Endothelial cell of umbilical vein (primary cell): ENCODE measurements at regions not wholly inside any gene's neighbourhood (a gene's known extent, or its start where the extent isn't known, plus 50 kb on each side); places are given as distances from the start of the nearest gene placed in this dataset.

Source experiments
- BruUV-seq: library from RNA; stranded (reverse); fragments of 400-500 nt; replicated peaks from 2 replicates; lab custom pipeline; 2021; lab: Mats Ljungman, UMichigan
- CTCF ChIA-PET: fragments of 300-600, 350-600 bp; sonication (Branson Sonifier 250); formaldehyde crosslinking; loops from one replicate; lab custom pipeline; 2021; ENCODE audit warnings: antibody characterized with exemption, inconsistent platforms; lab: Charles Lee
- POLR2A ChIA-PET: fragments of 300-600, 350-600 bp; sonication (Branson Sonifier 250); formaldehyde crosslinking; loops from one replicate; lab custom pipeline; 2021; ENCODE audit warnings: antibody characterized with exemption, inconsistent platforms; lab: Charles Lee
- DNase-seq: peaks from one replicate; pipeline ENCODE4 v3.0.0-alpha.2; 2011; ENCODE audit warnings: low read depth, low spot score
- FAIRE-seq: peaks from 2 replicates; lab custom pipeline; 2011; peaks lifted over from hg19 to GRCh38; lab: Jason Lieb, UNC
- H2AFZ ChIP-seq: 2 replicates; pipeline ENCODE4 v1.6.0; 2012; ENCODE audit warnings: low read depth, low read length, control low read depth, inconsistent platforms
- H3K27ac ChIP-seq: 2 replicates; pipeline ENCODE4 v1.5.1; 2011; ENCODE audit warnings: low read depth, mild to moderate bottlenecking, control low read depth, low read length, moderate library complexity; ENCODE audit not compliant: insufficient read depth
- H3K27me3 ChIP-seq, 2 experiments: 2 replicates each; pipeline versions ENCODE4 v1.6.0 to v1.6.1; 2011; ENCODE audit warnings: low read length in 2 of 2, mixed read lengths in 1 of 2; ENCODE audit not compliant: control insufficient read depth in 2 of 2, insufficient read depth in 2 of 2
- H3K36me3 ChIP-seq, 2 experiments: 2 replicates in 1 of 2; 3 replicates in 1 of 2; pipeline ENCODE4 v1.5.1; 2011; ENCODE audit warnings: low read length in 2 of 2, mild to moderate bottlenecking in 1 of 2, moderate library complexity in 1 of 2; ENCODE audit not compliant: control insufficient read depth in 2 of 2, insufficient read depth in 2 of 2; ENCODE audit errors: extremely low read depth in 1 of 2
- H3K4me1 ChIP-seq: 3 replicates; pipeline ENCODE4 v1.5.1; 2011; ENCODE audit warnings: mild to moderate bottlenecking, low read length; ENCODE audit not compliant: control insufficient read depth, insufficient read depth; ENCODE audit errors: extremely low read depth
- H3K4me2 ChIP-seq: 2 replicates; pipeline ENCODE4 v1.6.1; 2011; ENCODE audit warnings: low read length, control low read depth, mixed read lengths; ENCODE audit not compliant: insufficient read depth
- H3K4me3 ChIP-seq, 3 experiments: fragments of 200-600 bp in 1 of 3; sonication (generic), shearing (Covaris generic) in 1 of 3; replicated peaks in 1 of 3; 2 replicates each; pipeline ENCODE4 v1.5.1; 2011 to 2016; ENCODE audit warnings: control low read depth in 3 of 3, low read length in 3 of 3, mild to moderate bottlenecking in 2 of 3, inconsistent platforms in 1 of 3, low read depth in 1 of 3, moderate library complexity in 1 of 3; ENCODE audit not compliant: insufficient read depth in 1 of 3
- H3K79me2 ChIP-seq: 2 replicates; pipeline ENCODE4 v1.6.0; 2012; ENCODE audit warnings: low read length, inconsistent platforms; ENCODE audit not compliant: control insufficient read depth, insufficient read depth
- H3K9ac ChIP-seq: replicated peaks from 2 replicates; pipeline ENCODE3; 2011; ENCODE audit warnings: low read length, control low read depth; ENCODE audit not compliant: insufficient read depth; ENCODE audit errors: extremely low read depth
- H3K9me1 ChIP-seq: replicated peaks from 3 replicates; pipeline ENCODE4 v1.6.0; 2011; ENCODE audit warnings: mild to moderate bottlenecking, low read length; ENCODE audit not compliant: control insufficient read depth, insufficient read depth; ENCODE audit errors: extremely low read depth
- H3K9me3 ChIP-seq: replicated peaks from 2 replicates; pipeline ENCODE4 v1.5.1; 2012; ENCODE audit warnings: low read length, inconsistent platforms; ENCODE audit not compliant: control insufficient read depth, insufficient read depth
- H4K20me1 ChIP-seq: replicated peaks from 2 replicates; pipeline ENCODE3; 2011; ENCODE audit warnings: mild to moderate bottlenecking, low read length; ENCODE audit not compliant: control insufficient read depth, insufficient read depth; ENCODE audit errors: extremely low read depth
- EZH2 ChIP-seq: IDR thresholded peaks from 2 replicates; pipeline ENCODE4 v1.6.1; 2012; ENCODE audit warnings: borderline replicate concordance, low read depth, mild to moderate bottlenecking, moderate library complexity, low read length, inconsistent platforms; ENCODE audit not compliant: severe bottlenecking
- FOS ChIP-seq: IDR thresholded peaks from 2 replicates; pipeline ENCODE4 v1.6.1; 2011; ENCODE audit warnings: mild to moderate bottlenecking, low read length, moderate library complexity, borderline replicate concordance; ENCODE audit not compliant: insufficient read depth
- GATA2 ChIP-seq: IDR thresholded peaks from 2 replicates; pipeline ENCODE4 v1.7.0; 2011; ENCODE audit warnings: low read depth, mild to moderate bottlenecking, moderate library complexity, mixed read lengths, low read length; ENCODE audit not compliant: insufficient read length, insufficient read depth
- JUN ChIP-seq: IDR thresholded peaks from 2 replicates; pipeline ENCODE4 v1.6.1; 2011; ENCODE audit warnings: borderline replicate concordance, low read depth; ENCODE audit not compliant: insufficient read length, insufficient read depth
- MYC ChIP-seq: IDR thresholded peaks from one replicate; pipeline ENCODE4 v1.6.1; 2011; ENCODE audit warnings: mild to moderate bottlenecking, low read depth, low read length
- POLR2A ChIP-seq: IDR thresholded peaks from 2 replicates; pipeline ENCODE4 v1.6.1; 2012; ENCODE audit warnings: low read depth, mild to moderate bottlenecking, control low read depth, low read length
- POLR2AphosphoS5 ChIP-seq: IDR thresholded peaks from 2 replicates; pipeline ENCODE4 v1.6.1; 2012; ENCODE audit warnings: low read depth, mild to moderate bottlenecking, control low read depth, low read length, moderate library complexity; ENCODE audit not compliant: insufficient read depth
- dilution Hi-C: fragments of 300-500 bp; cut with MboI; formaldehyde crosslinking; loops from one replicate; pipeline ENCODE4 v1.15.0; 2019; ENCODE audit warnings: low sequenced_read_pairs; ENCODE audit not compliant: extremely low pct_ligation_motif_present
- intact Hi-C: fragments of 100-400 bp; cut with micrococcal nuclease; formaldehyde crosslinking; loops from one replicate; pipeline ENCODE4 v1.10.0; 2022
- TF ChIP-seq, protein P1 (sequence below), 2 donors: IDR thresholded peaks; 1 replicate in 1 of 2; 2 replicates in 1 of 2; pipeline ENCODE4 v1.5.1; 2011; ENCODE audit warnings: low read length in 2 of 2, mild to moderate bottlenecking in 2 of 2, moderate library complexity in 2 of 2, control low read depth in 1 of 2, inconsistent platforms in 1 of 2, low read depth in 1 of 2; ENCODE audit not compliant: insufficient read depth in 1 of 2; ENCODE audit errors: extremely low read depth in 1 of 2
- TF ChIP-seq, protein P2 (sequence below): IDR thresholded peaks from 2 replicates; pipeline ENCODE4 v1.6.1; 2011; ENCODE audit not compliant: insufficient read depth, insufficient read length

DNA sequence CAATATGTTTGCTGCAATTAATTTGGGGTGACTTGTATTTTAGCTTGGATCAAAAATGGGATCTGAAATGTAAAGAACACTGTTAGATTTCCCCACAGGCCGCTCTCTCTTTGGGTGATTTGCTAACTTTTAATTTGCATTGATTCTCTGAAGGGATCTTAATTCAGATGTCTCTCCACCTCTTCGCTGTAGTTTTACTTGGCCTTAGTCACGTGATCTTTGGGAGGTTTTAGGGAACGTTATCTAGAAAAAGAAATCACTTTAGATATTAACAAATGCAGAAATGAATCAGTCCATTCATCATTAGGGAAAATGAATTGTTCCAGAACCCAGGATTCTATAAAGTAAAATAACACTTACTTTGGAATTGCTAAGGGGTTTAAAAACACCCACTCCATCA, 390.2 kb downstream of the THBS2 start:
- Histone ChIP-seq H2AFZ (no peak overlapping the region), H3K9ac (no peak overlapping the region), H3K79me2 (no peaks in the 10 kb centered on the region), H3K4me2 (no peak overlapping the region), H3K27ac (no peak overlapping the region), H3K27me3 (no peaks in the 10 kb centered on the region), H3K9me1 (no peaks in the 10 kb centered on the region), H3K4me1 (no peaks in the 10 kb centered on the region), H3K36me3 (no peaks in the 10 kb centered on the region), H4K20me1 (no peaks in the 10 kb centered on the region), H3K4me3 (no peak overlapping the region), H3K9me3 (peaks cover 2% of the 10 kb centered on the region)
- BruUV-seq, result no TSS peak
- DNase-seq (no peak), FAIRE-seq (no peak)
- ChIA-PET POLR2A (no interaction called here), CTCF (no interaction called here)
- intact Hi-C loops, result no loop called here
- dilution Hi-C loops, result no loop called here
- TF ChIP-seq, protein P1, sequence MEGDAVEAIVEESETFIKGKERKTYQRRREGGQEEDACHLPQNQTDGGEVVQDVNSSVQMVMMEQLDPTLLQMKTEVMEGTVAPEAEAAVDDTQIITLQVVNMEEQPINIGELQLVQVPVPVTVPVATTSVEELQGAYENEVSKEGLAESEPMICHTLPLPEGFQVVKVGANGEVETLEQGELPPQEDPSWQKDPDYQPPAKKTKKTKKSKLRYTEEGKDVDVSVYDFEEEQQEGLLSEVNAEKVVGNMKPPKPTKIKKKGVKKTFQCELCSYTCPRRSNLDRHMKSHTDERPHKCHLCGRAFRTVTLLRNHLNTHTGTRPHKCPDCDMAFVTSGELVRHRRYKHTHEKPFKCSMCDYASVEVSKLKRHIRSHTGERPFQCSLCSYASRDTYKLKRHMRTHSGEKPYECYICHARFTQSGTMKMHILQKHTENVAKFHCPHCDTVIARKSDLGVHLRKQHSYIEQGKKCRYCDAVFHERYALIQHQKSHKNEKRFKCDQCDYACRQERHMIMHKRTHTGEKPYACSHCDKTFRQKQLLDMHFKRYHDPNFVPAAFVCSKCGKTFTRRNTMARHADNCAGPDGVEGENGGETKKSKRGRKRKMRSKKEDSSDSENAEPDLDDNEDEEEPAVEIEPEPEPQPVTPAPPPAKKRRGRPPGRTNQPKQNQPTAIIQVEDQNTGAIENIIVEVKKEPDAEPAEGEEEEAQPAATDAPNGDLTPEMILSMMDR (IDR thresholded peaks at IDR 0.05; ENCODE audit: extremely low read depth in 1 of 2, insufficient read depth in 1 of 2, low read depth in 1 of 2, low read length in 2 of 2), result no peak
- TF ChIP-seq POLR2A (no peak), JUN (no peak)

DNA sequence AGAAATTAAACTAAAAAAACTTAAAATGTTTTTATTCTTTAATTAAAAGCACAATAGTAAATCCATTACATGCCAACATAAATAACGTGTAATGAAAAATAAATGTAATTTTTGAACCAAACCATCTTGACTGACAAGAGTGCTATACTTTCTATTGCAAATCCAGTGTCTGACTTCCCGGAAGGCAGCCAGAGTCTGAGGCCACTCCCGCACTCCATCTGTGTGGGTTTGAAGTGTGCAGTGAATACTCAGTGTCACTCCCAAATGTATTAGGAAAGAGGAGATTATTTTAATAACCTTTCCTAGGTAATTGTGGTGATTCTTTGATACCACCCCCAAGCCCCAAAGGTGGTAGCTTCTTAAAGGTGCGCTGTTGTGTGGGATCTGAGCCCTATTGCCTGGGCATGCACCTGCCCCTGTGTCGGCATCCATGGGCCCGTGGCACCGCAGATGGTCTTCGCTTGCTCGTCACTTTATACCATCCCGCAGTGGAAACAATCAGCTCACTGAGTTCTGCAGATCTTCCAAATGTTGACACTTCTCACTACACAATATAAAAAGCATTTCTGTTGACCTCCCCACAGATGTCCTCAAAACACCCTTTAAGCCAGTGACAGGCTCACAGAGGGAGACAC, 391.2 kb downstream of the THBS2 start:
- no peaks in the 10 kb centered on the region for H3K9me1 ChIP-seq
- no peak overlapping the region for H3K4me2 ChIP-seq
- dilution Hi-C loops, result no loop called here
- no peak for FAIRE-seq
- DNase-seq, result no peak
- H3K4me3 ChIP-seq, result no peak overlapping the region
- no peaks in the 10 kb centered on the region for H3K36me3 ChIP-seq
- no peaks in the 10 kb centered on the region for H3K27me3 ChIP-seq
- H3K79me2 ChIP-seq, result no peaks in the 10 kb centered on the region
- no peak overlapping the region for H3K27ac ChIP-seq
- intact Hi-C loops, result no loop called here
- H4K20me1 ChIP-seq, result no peaks in the 10 kb centered on the region
- TF ChIP-seq, protein P1 (IDR thresholded peaks at IDR 0.05; ENCODE audit: extremely low read depth in 1 of 2, insufficient read depth in 1 of 2, low read depth in 1 of 2, low read length in 2 of 2), result no peak
- TF ChIP-seq, protein P2, sequence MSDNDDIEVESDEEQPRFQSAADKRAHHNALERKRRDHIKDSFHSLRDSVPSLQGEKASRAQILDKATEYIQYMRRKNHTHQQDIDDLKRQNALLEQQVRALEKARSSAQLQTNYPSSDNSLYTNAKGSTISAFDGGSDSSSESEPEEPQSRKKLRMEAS, result no peak
- no peak for TF ChIP-seq JUN
- TF ChIP-seq FOS, result no peak
- TF ChIP-seq POLR2AphosphoS5, result no peak
- no peak for TF ChIP-seq EZH2
- no peak for TF ChIP-seq POLR2A
- no peak for TF ChIP-seq MYC
- no peak for TF ChIP-seq GATA2
- H3K9me3 ChIP-seq, result no peaks in the 10 kb centered on the region
- ChIA-PET CTCF (no interaction called here), POLR2A (no interaction called here)
- no TSS peak for BruUV-seq
- no peak overlapping the region for H2AFZ ChIP-seq
- H3K9ac ChIP-seq, result no peak overlapping the region
- no peaks in the 10 kb centered on the region for H3K4me1 ChIP-seq
